IMR-90 (cell line): ENCODE measurements at regions not wholly inside any gene's neighbourhood (a gene's known extent, or its start where the extent isn't known, plus 50 kb on each side); places are given as distances from the start of the nearest gene placed in this dataset.

Experiments
- ATAC-seq: fragments of 200-7000 bp; cut with Tn5 transposase; 2 replicates; pipeline ENCODE4 v1.9.1; 2020; ENCODE audit warnings: low read depth, mild to moderate bottlenecking, moderate library complexity
- BruUV-seq: library from RNA; stranded (reverse); fragments of 400-500 nt; replicated peaks from 2 replicates; lab custom pipeline; 2021; lab: Mats Ljungman, UMichigan
- CTCF ChIA-PET: fragments of 300-600 bp; formaldehyde crosslinking; extraction: SDS; loops from one replicate; lab custom pipeline; 2021; ENCODE audit warnings: antibody characterized with exemption; lab: Yijun Ruan, JAX
- POLR2A ChIA-PET: fragments of 300-600 bp; sonication (Branson Sonifier 250); formaldehyde crosslinking; loops from one replicate; lab custom pipeline; 2022; ENCODE audit warnings: antibody characterized with exemption; ENCODE audit not compliant: unreplicated experiment; lab: Charles Lee
- DNase-seq: peaks from one replicate; pipeline ENCODE4 v3.0.0; 2013
- H2AFZ ChIP-seq: replicated peaks from 2 replicates; pipeline ENCODE3; 2013; ENCODE audit warnings: low read length, mild to moderate bottlenecking; ENCODE audit not compliant: poor library complexity
- H2AK5ac ChIP-seq: 2 replicates; pipeline ENCODE4 v1.6.1; 2013; ENCODE audit warnings: low read depth, low read length, inconsistent platforms
- H2AK9ac ChIP-seq: replicated peaks from 2 replicates; pipeline ENCODE3; 2013; ENCODE audit warnings: mild to moderate bottlenecking, low read depth, low read length, moderate library complexity; ENCODE audit not compliant: poor library complexity
- H2BK120ac ChIP-seq: 2 replicates; pipeline ENCODE4 v1.6.1; 2013; ENCODE audit warnings: low read depth, low read length, inconsistent platforms
- H2BK15ac ChIP-seq: 3 replicates; pipeline ENCODE4 v1.6.1; 2013; ENCODE audit warnings: low read depth, low read length, inconsistent platforms
- H2BK20ac ChIP-seq: 2 replicates; pipeline ENCODE4 v1.6.1; 2013; ENCODE audit warnings: low read depth, mild to moderate bottlenecking, inconsistent platforms, low read length, moderate library complexity
- H2BK5ac ChIP-seq: 2 replicates; pipeline ENCODE4 v1.6.1; 2013; ENCODE audit warnings: mild to moderate bottlenecking, low read depth, low read length, inconsistent platforms; ENCODE audit not compliant: poor library complexity, severe bottlenecking
- H3K14ac ChIP-seq: replicated peaks from 2 replicates; pipeline ENCODE4 v1.6.1; 2013; ENCODE audit warnings: low read depth, low read length, inconsistent platforms
- H3K18ac ChIP-seq: 2 replicates; pipeline ENCODE4 v1.6.1; 2013; ENCODE audit warnings: low read depth, low read length, control low read depth
- H3K23ac ChIP-seq: 2 replicates; pipeline ENCODE4 v1.6.1; 2013; ENCODE audit warnings: low read depth, low read length, inconsistent platforms
- H3K27ac ChIP-seq: 2 replicates; pipeline ENCODE4 v1.5.1; 2013; ENCODE audit warnings: mild to moderate bottlenecking, control low read depth, low read length; ENCODE audit not compliant: insufficient read depth
- H3K27me3 ChIP-seq: 2 replicates; pipeline ENCODE4 v1.6.1; 2013; ENCODE audit warnings: low read length; ENCODE audit not compliant: control insufficient read depth, insufficient read depth
- H3K36me3 ChIP-seq: 2 replicates; pipeline ENCODE4 v1.6.1; 2013; ENCODE audit warnings: low read length, mixed read lengths; ENCODE audit not compliant: control insufficient read depth, insufficient read depth
- H3K4ac ChIP-seq: 2 replicates; pipeline ENCODE4 v1.6.1; 2013; ENCODE audit warnings: low read depth, low read length, inconsistent platforms
- H3K4me1 ChIP-seq: 2 replicates; pipeline ENCODE4 v1.6.1; 2013; ENCODE audit warnings: low read length, mixed read lengths; ENCODE audit not compliant: control insufficient read depth, insufficient read depth
- H3K4me2 ChIP-seq: 2 replicates; pipeline ENCODE4 v1.6.1; 2013; ENCODE audit warnings: low read depth, mild to moderate bottlenecking, control low read depth, low read length, moderate library complexity
- H3K4me3 ChIP-seq: 2 replicates; pipeline ENCODE4 v1.5.1; 2013; ENCODE audit warnings: low read depth, mild to moderate bottlenecking, control low read depth, low read length, moderate library complexity; ENCODE audit not compliant: insufficient read depth
- H3K56ac ChIP-seq: 2 replicates; pipeline ENCODE4 v1.6.1; 2013; ENCODE audit warnings: low read length, inconsistent platforms; ENCODE audit not compliant: insufficient read depth; ENCODE audit errors: extremely low read depth
- H3K79me1 ChIP-seq, 2 experiments: 2 replicates each; pipeline ENCODE4 v1.6.1; 2013; ENCODE audit warnings: low read length in 2 of 2, inconsistent platforms in 1 of 2, low read depth in 1 of 2
- H3K9ac ChIP-seq: 2 replicates; pipeline ENCODE4 v1.6.1; 2013; ENCODE audit warnings: low read depth, low read length, control low read depth
- H3K9me1 ChIP-seq: 2 replicates; pipeline ENCODE4 v1.6.1; 2013; ENCODE audit warnings: low read length, inconsistent platforms; ENCODE audit not compliant: insufficient read depth
- H3K9me3 ChIP-seq: 2 replicates; pipeline ENCODE4 v1.6.1; 2013; ENCODE audit warnings: low read length; ENCODE audit not compliant: control insufficient read depth, insufficient read depth
- H4K20me1 ChIP-seq: 2 replicates; pipeline ENCODE4 v1.6.1; 2013; ENCODE audit warnings: low read length, inconsistent platforms; ENCODE audit not compliant: insufficient read depth
- H4K5ac ChIP-seq: 2 replicates; pipeline ENCODE4 v1.6.1; 2013; ENCODE audit warnings: mild to moderate bottlenecking, low read depth, low read length, control low read depth
- H4K8ac ChIP-seq, 2 experiments: 2 replicates each; pipeline ENCODE4 v1.6.1; 2013; ENCODE audit warnings: low read depth in 2 of 2, low read length in 2 of 2, control low read depth in 1 of 2, inconsistent platforms in 1 of 2
- H4K91ac ChIP-seq: 2 replicates; pipeline ENCODE4 v1.6.1; 2013; ENCODE audit warnings: low read depth, low read length, inconsistent platforms; ENCODE audit not compliant: insufficient read depth
- CEBPB ChIP-seq: IDR thresholded peaks from 2 replicates; pipeline ENCODE4 v1.6.1; 2012; ENCODE audit warnings: low read depth, low read length, improper control_type of control experiment
- CHD1 ChIP-seq: IDR thresholded peaks from 2 replicates; pipeline ENCODE4 v1.6.1; 2012; ENCODE audit warnings: low read depth, low read length, improper control_type of control experiment
- FOS ChIP-seq: fragments of 150-350 bp; IDR thresholded peaks from 2 replicates; pipeline ENCODE4 v1.6.1; 2016; ENCODE audit warnings: low read depth, low read length
- MAZ ChIP-seq: IDR thresholded peaks from 2 replicates; pipeline ENCODE4 v1.6.1; 2012; ENCODE audit warnings: low read depth, mild to moderate bottlenecking, low read length, improper control_type of control experiment, moderate library complexity, borderline replicate concordance
- NFE2L2 ChIP-seq: fragments of 150-350 bp; IDR thresholded peaks from 2 replicates; pipeline ENCODE4 v1.6.1; 2016; ENCODE audit warnings: low read depth, mild to moderate bottlenecking, low read length
- POLR2A ChIP-seq: IDR thresholded peaks from 2 replicates; pipeline ENCODE4 v1.6.1; 2012; ENCODE audit warnings: mild to moderate bottlenecking, low read depth, low read length
- RAD21 ChIP-seq: IDR thresholded peaks from 2 replicates; pipeline ENCODE4 v1.6.1; 2012; ENCODE audit warnings: low read length, improper control_type of control experiment
- RFX5 ChIP-seq: IDR thresholded peaks from 2 replicates; pipeline ENCODE4 v1.8.0; 2012; ENCODE audit warnings: low read depth, mild to moderate bottlenecking, low read length, moderate library complexity
- WGBS, 2 experiments: methylation state at CpG; one replicate each; pipeline versions ENCODE4 v1.1.5 to v1.1.7; 2013; ENCODE audit warnings: missing lambda C conversion rate in 2 of 2; ENCODE audit not compliant: insufficient read length in 1 of 2; ENCODE audit errors: extremely low coverage in 2 of 2; 5-methylcytosine and 5-hydroxymethylcytosine counted together
- dilution Hi-C: fragments of 300-500 bp; cut with HindIII; formaldehyde crosslinking; loops from one replicate; pipeline ENCODE4 v1.14.3; 2018; ENCODE audit warnings: low sequenced_read_pairs; ENCODE audit not compliant: unreplicated experiment
- in situ Hi-C: fragments of 300-500 bp; cut with MboI; formaldehyde crosslinking; loops from 3 replicates; pipeline ENCODE4 v1.14.3; 2019; ENCODE audit warnings: low sequenced_read_pairs, inconsistent platforms, mixed read lengths
- intact Hi-C: fragments of 100-400 bp; cut with micrococcal nuclease; formaldehyde crosslinking; loops from 2 replicates; pipeline ENCODE4 v1.10.0; 2022
- TF ChIP-seq, protein P1 (sequence below): fragments of 150-350 bp; IDR thresholded peaks from 2 replicates; pipeline ENCODE4 v1.6.1; 2016; ENCODE audit warnings: low read depth, mild to moderate bottlenecking, low read length, moderate library complexity, borderline replicate concordance
- TF ChIP-seq, protein P2 (sequence below): fragments of 150-350 bp; IDR thresholded peaks from 2 replicates; pipeline ENCODE4 v1.6.1; 2017; ENCODE audit warnings: mild to moderate bottlenecking, antibody characterized with exemption, low read length, low read depth
- TF ChIP-seq, protein P3 (sequence below): conservative IDR thresholded peaks from 2 replicates; pipeline ENCODE4 v1.5.1; 2012; ENCODE audit warnings: mild to moderate bottlenecking, low read depth, low read length, improper control_type of control experiment

DNA sequence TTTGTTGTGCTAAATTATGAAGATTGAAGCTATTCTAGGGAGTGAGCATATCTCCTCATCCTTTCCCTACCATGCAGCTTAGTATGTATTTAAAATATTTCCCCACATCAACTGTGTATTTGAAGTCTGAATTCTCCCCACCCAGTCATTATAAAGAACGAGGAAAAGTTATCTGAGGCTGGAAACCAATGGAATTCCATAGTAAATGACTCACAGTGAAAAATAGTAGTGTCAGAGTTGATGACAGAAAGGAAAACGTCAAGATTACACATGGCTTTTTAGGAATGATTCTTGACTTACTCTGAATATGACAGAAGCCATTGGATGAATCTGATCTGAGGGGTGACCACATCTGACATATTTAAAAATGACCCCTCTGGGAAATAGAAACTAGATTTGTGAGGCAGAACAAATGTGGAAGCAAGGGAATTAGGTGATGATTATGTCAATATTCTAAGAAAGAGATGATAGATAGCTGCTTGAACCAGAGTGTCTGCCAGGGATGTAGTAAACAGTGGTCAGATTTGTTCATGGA lies 1768.9 kb upstream of the CDH9 start:
- POLR2A ChIA-PET = no interaction called here

More for the DNA sequence above, 1768.9 kb upstream of the CDH9 start:
- no peaks in the 10 kb centered on the region for H3K27me3 ChIP-seq
- H3K36me3 ChIP-seq = no peaks in the 10 kb centered on the region
- no TSS peak for BruUV-seq
- H2AK9ac ChIP-seq = no peak overlapping the region
- H3K9ac ChIP-seq = no peak overlapping the region
- H3K23ac ChIP-seq = no peak overlapping the region
- H4K5ac ChIP-seq = no peak overlapping the region
- no peak overlapping the region for H3K4me3 ChIP-seq
- ATAC-seq = no peak
- WGBS, 2 experiments = 0% methylated on average over 1 of the region's 2 CpGs; no CpG with 5 or more reads in 1 of the 2 experiments
- H3K79me1 ChIP-seq = no peaks in the 10 kb centered on the region
- no peak overlapping the region for H4K91ac ChIP-seq
- no peak overlapping the region for H2BK5ac ChIP-seq
- no peak overlapping the region for H2AK5ac ChIP-seq
- no peak overlapping the region for H3K4ac ChIP-seq
- H3K4me1 ChIP-seq = no peaks in the 10 kb centered on the region
- TF ChIP-seq MAZ = no peak
- TF ChIP-seq CHD1 = no peak
- TF ChIP-seq, protein P1, sequence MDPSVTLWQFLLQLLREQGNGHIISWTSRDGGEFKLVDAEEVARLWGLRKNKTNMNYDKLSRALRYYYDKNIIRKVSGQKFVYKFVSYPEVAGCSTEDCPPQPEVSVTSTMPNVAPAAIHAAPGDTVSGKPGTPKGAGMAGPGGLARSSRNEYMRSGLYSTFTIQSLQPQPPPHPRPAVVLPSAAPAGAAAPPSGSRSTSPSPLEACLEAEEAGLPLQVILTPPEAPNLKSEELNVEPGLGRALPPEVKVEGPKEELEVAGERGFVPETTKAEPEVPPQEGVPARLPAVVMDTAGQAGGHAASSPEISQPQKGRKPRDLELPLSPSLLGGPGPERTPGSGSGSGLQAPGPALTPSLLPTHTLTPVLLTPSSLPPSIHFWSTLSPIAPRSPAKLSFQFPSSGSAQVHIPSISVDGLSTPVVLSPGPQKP = no peak
- no peak for TF ChIP-seq POLR2A
- no peak for TF ChIP-seq RAD21
- no peak for TF ChIP-seq NFE2L2
- TF ChIP-seq RFX5 = no peak
- TF ChIP-seq, protein P2, sequence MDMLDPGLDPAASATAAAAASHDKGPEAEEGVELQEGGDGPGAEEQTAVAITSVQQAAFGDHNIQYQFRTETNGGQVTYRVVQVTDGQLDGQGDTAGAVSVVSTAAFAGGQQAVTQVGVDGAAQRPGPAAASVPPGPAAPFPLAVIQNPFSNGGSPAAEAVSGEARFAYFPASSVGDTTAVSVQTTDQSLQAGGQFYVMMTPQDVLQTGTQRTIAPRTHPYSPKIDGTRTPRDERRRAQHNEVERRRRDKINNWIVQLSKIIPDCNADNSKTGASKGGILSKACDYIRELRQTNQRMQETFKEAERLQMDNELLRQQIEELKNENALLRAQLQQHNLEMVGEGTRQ = no peak
- TF ChIP-seq FOS = no peak
- TF ChIP-seq, protein P3, sequence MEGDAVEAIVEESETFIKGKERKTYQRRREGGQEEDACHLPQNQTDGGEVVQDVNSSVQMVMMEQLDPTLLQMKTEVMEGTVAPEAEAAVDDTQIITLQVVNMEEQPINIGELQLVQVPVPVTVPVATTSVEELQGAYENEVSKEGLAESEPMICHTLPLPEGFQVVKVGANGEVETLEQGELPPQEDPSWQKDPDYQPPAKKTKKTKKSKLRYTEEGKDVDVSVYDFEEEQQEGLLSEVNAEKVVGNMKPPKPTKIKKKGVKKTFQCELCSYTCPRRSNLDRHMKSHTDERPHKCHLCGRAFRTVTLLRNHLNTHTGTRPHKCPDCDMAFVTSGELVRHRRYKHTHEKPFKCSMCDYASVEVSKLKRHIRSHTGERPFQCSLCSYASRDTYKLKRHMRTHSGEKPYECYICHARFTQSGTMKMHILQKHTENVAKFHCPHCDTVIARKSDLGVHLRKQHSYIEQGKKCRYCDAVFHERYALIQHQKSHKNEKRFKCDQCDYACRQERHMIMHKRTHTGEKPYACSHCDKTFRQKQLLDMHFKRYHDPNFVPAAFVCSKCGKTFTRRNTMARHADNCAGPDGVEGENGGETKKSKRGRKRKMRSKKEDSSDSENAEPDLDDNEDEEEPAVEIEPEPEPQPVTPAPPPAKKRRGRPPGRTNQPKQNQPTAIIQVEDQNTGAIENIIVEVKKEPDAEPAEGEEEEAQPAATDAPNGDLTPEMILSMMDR = no peak
- no peak for TF ChIP-seq CEBPB
- no peak overlapping the region for H3K14ac ChIP-seq
- no peak overlapping the region for H3K18ac ChIP-seq
- H3K56ac ChIP-seq = no peak overlapping the region
- intact Hi-C loops = no loop called here
- no peak overlapping the region for H4K8ac ChIP-seq
- in situ Hi-C loops = no loop called here
- dilution Hi-C loops = no loop called here
- H3K9me3 ChIP-seq = peaks cover 12% of the 10 kb centered on the region
- DNase-seq = no peak
- H2AFZ ChIP-seq = no peak overlapping the region
- H4K20me1 ChIP-seq = no peaks in the 10 kb centered on the region
- H3K4me2 ChIP-seq = no peak overlapping the region
- no peak overlapping the region for H2BK20ac ChIP-seq
- H2BK120ac ChIP-seq = no peak overlapping the region
- H3K27ac ChIP-seq = no peak overlapping the region
- CTCF ChIA-PET = no interaction called here
- no peak overlapping the region for H2BK15ac ChIP-seq
- H3K9me1 ChIP-seq = no peaks in the 10 kb centered on the region
